NCI-H1694 treated with DMSO at 0.1 percent for 48 hours (cell line): ENCODE measurements at regions not wholly inside any gene's neighbourhood (a gene's known extent, or its start where the extent isn't known, plus 50 kb on each side); places are given as distances from the start of the nearest gene placed in this dataset.

Source experiments
- DNase-seq: peaks from one replicate; lab custom pipeline; 2025; lab: John Stamatoyannopoulos, UW

DNA sequence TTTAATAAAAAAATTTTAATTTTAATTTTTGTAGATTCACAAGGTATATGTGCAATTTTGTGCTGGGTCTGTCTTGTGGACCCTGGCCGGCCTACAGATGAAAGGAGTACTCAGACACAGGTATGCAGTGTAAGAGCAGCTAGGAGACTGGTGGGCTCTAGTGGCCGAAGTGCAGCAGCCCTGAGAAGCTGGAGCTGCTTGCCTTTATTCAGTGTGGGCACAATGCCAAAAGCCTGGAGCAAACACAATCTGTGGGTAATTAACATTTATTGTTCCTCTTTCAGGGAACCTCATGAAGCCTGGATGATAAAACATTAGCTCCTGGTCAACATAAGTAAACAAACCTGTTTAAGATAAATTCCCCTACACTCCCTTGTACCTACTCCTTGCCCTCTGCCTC lies 135.7 kb upstream of the SEL1L start:
- DNase-seq, result no peak

DNA sequence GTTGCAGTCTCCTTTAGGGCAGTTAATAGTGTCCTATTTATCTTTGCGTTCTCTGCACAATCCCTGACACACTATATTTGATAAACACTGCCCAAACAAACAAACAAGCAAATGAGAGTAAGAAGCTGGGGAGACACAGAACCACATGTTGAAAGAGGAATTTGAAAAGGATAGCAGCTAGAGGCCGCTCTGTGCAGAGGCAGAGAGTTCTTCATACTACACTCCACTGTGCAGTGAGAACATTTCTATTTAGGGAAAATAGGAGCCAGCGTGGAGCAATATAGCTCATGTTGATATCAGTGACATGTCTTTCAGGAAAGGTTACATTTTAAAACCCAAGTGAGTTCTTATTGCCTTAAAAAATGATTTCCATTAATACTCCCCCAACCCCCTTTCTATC lies 140.3 kb upstream of the SEL1L start:
- DNase-seq, result peak; percentile 82

DNA sequence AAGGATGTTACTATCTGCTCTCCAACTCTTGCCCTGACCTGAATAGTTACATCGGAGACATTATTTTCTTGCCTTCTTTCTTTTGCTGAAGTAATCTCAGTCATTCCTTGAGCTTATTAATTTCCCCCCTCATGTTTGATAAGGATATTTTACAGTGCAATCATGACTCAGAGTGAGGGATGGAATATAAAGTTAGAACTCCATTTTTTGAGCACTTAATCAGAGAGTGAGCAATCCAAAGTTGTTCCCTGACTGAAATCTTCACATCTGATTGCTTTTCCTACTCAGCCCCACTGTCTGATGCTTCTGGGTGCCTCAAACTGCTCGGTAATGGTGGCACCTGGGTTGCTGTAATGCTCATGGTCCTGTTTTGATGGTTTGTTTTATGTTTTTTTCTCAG lies 142.7 kb upstream of the SEL1L start:
- no peak for DNase-seq

DNA sequence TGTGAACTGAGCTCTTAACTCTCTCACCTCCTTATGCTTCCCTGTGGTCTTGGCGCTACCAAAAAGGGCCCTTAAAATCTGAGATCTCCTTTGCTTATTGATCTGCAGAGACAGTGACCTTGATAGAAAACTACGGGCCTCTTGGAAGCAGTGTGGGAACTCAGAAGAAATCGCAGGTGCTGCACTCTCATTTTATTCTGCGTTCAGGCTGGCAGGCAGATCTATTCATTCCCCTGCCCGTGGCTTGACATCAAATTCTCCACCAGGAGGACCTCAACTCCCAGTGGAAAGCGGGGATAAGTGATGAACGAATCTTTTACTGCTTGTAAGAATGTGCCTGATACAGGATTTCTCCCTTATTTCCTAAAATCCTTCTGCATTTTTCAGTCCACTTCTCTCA lies 143.2 kb upstream of the SEL1L start:
- DNase-seq, result no peak

DNA sequence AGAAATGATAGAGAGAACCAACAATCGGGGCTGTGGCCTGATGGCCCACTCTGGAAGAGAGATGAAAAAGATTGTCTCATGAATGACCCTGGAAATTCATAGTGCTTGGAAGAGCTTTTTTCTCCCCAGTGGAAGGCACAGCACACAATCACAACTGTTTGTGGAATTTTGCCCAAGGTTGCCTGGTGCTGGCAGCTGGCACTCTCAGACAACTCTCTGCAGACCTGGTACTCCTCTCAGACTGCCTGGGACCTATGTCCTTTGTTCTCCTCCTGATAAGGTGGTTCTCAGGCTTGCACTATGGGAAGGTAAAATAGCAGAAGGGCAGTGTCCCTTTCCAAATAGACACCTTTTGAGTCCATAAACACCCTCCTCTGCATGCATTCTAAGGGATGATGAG lies 144.1 kb upstream of the SEL1L start:
- no peak for DNase-seq

DNA sequence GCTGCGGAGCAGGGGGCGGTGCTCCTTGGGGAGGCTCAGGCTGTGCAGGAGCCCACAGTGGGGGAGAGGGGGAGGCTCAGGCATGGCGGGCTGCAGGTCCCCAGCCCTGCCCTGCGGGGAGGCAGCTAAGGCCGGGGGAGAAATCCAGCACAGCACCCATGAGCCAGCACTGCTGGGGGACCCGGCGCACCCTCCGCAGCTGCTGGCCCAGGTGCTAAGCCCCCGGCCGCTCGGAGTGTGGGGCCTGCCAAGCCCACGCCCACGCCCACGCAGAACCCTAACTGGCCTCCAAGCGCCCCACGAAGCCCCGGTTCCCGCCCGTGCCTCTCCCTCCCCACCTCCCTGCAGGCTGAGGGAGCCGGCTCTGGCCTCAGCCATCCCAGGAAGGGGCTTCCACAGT lies 145.6 kb upstream of the SEL1L start:
- no peak for DNase-seq

DNA sequence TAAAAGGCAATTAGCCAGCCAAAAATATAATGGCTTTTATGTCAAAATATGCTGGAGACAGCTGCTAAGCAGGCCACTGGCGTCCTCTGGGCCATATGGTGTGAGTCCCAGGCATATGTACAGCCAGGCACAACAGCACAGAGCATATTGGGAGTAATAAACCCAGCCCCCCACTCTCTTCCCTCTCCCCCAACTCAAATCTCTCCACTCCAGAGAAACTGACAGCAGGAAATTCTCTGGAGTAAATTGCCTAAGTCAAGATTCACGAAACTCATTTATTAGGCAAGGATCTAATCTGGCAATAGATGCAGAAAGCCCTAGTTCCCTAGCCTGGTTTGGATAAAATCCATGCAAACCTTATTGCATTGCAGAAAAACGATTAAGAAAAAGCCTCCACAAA lies 147.9 kb upstream of the SEL1L start:
- DNase-seq, result peak; percentile 96

DNA sequence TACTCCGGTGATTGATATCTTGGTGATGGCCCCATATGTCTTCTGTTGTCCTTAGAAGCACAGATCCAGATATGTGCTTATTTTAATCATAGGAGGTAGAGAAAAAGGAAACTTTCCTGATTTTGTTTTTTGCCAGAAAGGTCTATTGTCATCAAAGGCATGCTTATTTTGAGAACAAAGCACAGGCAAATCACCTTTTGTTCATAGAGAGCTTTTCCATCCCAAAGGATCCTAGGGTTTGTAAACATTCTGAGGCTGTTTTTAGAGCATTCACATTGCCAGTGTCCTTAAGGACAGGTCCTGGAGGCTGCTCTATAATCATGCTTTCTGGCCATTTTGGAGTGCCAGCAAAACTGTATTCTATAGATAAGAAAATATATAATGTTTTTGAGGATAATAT lies 148.5 kb upstream of the SEL1L start:
- DNase-seq, result peak; percentile 62

DNA sequence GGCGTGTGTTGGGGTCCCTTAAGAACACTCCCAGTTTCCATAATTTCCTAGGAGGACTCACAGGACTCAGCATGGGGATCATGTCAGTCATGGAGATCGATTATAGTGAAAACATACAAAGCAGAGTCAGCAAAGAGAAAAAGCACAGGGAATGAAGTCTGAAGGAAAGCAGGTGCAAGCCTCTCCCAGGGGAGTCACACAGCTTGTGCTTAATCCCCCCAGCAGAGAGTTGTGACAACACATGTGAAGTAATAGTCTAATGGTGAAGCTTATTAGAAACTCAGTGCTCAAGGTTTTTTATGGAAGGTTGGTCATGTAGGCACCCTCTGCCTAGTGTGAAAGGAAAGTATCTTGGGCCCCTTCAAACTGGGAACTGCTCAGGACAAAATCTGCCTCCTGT lies 149.0 kb upstream of the SEL1L start:
- DNase-seq, result peak; percentile 50

DNA sequence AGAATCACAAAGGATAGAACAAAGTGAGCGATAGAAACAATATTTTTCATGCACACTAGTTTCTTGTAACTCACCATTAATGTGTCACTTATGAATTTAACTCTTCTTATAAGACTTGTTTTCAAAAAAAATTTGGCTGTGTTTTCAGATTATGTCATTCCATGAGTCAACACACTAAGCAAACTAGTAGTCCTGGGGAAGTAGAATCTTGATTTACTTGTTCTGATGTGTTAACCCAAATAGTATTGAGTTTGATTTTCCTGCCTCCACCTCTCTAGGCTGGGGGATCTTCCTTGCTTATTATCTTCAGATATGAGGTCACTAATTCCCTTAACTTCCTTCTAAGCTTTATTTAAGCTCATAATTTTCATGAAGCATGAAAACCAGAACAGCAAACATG lies 151.0 kb upstream of the SEL1L start:
- no peak for DNase-seq

DNA sequence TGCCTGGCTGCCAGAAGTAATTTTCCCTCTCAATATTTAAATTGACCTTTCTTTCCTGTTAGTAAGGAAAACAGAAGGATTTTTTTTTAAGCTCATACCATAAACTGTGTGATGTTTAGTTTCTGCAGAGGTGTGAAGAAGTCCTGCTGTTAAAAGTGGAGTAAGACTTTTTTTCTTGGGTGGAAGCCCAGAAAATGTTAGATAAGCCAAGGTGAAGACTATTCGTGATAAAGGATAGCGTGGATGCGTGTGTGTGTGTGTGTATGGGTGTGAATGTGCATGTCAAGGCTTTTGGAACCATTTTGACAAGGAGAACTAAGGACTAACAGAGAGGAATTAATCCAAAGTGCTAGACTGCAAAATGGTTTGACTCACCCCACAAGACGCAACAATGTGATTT lies 152.9 kb upstream of the SEL1L start:
- DNase-seq, result no peak

DNA sequence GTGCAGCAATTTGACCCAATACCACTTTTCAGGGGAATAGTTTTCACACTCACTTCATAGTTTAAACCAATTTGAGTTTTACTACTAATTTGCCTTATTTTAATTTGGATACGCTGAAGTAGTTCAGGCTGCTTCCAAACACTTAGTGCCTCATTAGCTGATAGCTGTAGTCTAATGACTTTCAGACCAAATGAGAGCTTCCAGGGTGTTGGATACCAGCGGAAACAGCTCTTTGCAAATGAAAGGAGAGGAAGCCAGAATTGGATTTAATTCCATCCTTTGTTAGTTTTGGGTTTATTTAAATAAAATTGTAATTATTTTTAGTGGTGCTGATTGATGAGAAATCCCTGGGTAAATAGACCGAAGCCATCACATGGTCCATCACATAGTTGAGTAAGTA lies 158.3 kb upstream of the SEL1L start:
- DNase-seq, result no peak

DNA sequence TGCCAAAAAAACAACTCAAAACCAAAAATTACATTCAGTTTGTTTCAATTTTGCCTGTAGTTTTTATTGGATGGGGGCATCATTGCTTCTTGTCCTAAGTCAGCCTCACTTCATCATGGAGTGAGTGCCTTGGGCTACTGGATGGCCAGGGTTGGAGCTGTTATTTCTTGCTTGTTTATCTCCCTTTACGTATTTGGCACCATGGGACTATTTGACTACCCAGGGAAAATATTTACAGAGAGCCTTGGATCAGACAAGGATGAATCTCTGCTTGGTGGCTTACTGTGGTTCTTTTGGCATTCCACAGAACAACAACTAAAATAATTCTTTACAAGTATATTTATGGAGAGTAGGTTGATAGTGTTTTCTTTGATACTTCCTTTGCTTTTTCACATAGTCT lies 160.8 kb upstream of the SEL1L start:
- no peak for DNase-seq

DNA sequence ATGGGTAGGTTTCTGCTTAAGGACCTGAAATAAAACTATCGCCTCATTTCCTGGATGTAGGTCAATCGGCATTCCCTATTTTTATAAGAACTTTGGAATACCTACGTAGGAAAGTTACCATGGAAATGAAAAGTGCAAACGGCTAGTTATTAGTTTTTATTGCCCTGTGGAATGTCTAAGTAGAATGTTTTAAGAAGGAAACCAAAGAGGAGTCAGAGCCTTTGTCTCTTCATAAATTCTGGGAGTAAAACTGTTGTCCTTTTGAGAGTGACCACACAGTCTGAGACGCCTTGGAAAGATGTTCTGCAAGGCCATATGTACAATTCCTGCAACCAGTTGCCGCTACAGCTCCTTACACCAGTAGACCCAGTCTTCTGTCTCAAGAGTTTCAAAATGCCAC lies 176.0 kb upstream of the SEL1L start:
- DNase-seq, result no peak

DNA sequence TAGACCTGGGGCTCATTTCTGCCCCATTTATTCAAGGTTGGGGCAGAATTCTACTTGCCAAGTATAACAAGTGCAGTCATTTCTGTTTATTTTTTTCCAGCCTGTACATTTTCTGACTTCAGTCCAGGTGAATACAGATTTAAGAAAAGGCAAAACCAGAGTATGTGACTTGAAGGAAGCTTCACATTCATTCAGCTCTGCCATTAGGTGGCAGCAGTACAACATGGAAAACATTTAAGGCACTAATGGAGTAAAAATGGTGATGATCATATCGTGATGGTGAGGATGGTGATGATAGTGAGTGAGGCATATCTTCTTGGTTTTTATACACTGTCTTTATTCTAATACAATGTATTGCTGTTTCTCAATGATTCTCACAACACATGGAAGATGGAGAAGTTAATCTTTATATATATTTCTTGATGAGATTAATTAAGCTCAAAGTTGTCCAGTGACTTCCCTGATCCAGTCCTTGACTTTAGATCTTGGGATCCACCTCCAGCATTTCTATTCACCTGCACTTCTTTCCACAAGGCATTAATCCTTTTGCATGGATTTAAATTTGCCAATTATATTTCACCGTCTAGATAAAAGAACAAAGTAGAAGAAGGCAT lies 176.7 kb upstream of the SEL1L start:
- DNase-seq, result peak; percentile 68

DNA sequence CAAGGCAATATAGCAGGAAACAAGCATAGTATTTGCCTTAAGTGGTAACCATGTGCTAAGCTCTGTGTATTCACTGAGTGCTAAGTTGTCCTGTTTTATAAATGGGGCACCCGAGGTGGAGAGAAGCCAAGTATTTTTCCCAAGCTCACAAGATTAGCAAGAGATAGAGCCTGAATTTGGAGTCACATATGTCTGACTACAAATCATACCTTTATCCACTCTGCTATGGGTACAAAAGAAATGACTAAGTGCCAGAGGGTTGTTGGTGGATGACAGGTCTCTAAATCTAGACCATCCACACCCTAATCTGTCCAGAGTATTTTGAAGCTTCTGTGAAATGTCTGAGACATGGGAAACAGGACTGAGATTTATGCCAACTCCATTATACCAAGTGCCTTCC lies 182.1 kb upstream of the SEL1L start:
- DNase-seq, result no peak

DNA sequence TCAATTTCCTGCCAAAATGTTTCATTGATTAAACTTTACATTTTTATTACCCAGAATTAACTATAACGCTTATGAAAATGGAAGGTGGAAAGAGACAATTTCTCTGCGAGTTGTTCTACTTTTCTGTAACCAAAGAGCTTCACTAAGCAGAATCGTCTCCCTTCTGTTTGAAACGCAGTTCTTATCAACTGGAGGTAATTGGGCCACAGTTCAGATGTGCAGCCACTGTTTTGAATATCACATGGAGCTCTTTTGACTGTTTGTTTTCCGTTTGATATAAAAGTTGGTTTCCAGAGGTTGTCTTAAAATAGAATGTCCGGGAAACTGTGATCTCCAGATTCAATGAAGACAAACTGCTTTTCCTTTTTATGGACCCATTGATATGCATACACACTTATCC lies 183.3 kb upstream of the SEL1L start:
- no peak for DNase-seq

DNA sequence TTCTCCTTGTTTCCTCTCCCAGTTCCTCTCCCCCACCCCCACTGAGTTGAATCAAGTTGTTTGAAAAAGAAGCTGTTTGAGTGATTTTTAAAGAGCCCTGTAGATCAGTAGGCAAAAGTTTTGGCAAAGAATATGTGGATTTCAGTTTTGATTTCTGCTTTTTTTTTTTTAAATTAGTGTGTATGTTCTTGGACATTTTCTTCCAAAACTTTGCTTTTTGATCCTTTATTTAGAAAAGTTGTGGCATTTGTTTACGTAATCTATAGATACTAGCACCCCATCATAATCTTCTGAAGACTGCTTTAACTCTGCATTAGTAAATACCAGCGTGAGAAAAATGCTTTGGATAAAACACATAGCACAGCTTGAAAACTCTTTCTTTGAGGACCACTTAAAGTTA lies 190.3 kb upstream of the SEL1L start:
- DNase-seq, result no peak

DNA sequence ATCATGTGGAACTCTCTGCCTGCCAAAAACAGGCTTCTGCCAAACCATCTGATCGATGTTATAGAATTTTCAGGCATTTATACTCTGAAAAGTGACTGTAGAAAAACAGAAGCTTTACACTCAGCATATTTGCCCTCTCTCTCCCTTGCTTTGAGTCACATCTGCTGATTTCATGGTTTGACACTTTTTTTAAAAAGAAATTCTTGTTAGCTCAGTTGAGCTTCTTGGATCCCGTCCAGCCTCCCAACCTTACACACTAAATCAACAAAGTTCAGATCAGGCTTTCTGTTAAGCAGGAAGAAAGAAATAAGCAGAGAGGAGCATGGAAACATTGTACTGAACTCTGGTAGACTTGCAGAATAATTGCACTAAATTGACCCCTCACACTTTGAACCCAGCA lies 193.6 kb upstream of the SEL1L start:
- peak; percentile 69 for DNase-seq

DNA sequence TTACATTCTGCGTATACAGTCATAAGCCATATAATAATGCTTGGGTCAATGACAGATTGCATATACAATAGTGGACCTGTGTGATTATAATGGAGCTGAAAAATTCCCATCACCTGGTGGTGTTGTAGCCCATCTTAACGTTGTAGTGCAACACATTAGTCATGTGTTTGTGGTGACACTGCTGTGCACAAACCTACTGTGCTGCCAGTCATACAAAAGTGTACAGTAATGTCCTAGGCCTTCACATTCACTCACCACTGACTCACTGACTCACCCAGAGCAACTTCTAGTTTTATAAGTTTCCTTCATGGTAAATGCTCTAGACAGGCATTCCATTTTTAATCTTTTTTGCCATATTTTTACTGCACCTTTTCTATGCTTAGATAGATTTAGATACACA lies 194.8 kb upstream of the SEL1L start:
- no peak for DNase-seq

DNA sequence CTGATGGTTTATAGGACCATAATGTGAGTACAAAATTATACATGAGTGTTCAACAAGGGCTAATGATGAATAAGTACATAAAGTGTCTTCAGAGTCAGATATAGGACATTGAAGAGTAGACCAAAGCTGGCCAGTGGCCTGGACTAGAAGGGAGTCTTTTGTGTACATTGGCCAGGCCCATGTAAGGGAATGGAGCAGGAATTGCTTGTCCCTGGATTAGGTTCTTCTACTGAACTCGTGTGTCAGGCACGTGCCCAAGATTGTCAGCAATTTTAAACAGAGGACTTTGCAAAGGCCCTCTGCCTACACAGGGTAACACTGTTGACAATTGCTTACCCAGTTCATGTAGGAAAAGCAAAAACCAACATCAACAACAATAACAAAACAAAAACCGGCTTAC lies 196.0 kb upstream of the SEL1L start:
- DNase-seq, result no peak

DNA sequence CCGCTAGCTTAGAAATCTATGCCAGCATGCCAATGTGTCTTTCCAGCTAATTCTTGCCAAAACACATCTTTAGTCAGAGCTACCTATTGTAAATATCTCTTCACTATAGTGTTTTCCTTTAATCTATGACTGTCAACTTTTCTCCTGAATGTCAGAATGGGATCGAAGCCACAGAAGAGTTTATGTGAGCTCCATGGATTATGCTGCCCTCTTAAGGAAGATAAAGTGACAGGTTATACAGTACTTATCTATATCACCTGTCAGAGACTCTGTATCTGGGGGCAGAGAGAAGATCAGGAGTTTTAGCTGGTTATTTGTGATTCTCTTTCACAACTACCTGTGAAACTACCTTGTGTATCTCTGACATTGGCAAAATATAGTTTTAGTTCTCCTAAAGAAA lies 204.3 kb upstream of the SEL1L start:
- DNase-seq, result no peak

DNA sequence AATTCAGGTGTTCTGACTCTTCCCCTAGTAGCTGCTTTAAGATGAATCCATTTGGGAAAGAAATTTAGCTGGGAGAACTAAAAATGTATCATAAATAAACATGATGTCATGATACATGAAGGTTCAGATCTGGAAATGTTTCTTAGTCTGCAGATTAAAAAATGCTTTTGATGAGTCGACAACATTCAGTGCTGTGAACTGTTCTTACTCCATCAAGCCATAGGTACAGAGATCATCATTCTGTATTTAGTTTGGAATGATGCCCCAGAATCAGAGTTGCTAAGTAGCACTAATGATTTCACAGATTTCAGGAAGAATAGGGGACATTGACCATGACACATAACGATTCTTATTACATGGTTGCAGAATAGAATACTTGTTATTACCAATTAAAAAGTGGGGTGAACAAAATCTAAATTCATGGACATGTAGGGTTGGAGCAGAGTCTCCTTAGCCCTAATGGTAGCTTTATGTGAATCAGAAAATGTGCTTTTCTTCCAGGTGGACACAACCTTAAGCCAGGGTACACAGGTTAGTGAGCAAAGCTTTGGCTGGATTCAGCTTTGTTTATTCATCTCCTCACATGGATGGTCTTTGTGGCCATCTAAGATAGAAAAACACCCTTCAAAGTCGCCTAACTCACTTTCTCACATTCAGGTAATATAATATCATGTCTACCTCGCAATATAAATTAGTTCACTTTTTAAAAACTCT lies 205.4 kb upstream of the SEL1L start:
- DNase-seq, result no peak

DNA sequence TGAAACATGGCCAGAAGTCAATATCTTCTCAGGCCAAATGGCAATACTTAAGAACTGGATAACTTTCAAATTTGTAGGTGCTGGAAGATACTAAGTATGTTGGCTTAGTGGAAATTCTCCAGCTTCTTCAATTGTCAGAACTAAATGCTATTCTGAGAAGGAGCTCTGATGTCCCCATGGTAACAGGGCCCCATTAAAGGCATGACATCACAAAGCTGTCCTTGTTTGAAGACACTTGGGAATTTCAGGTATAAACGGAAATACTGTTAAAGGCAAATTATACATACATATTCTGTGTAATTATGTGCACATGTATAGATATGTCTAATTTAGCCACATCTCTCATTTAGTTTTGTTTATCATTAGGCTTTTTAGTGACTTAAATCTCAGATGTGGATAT lies 210.0 kb upstream of the SEL1L start:
- no peak for DNase-seq
